ENCODE measurements at regions not wholly inside any gene's neighbourhood (a gene's known extent, or its start where the extent isn't known, plus 50 kb on each side); places are given as distances from the start of the nearest gene placed in this dataset.

DNA sequence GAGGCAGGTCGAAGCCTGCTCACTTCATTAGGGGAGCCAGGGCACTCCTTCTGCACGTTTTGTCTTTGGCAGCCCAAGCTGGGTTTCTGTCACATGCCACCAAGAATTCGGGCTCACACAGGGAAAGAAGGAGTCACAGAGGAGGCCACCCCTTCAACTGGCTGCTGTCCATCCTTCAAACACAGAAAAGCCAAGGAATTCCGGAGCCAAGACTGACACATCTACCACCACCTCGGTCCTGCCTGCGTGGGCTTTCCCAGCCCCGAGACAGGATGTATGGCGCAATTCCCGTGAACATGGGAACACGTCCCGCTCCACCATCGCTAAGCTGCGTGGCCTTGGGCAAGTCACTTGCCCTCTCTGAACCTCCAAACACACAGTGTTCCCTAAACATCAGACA lies 70.4 kb downstream of the NCOR2 start:
- H3K4me3 Mint-ChIP-seq: no peak overlapping the region
- peak overlapping the region; percentile 43 for H3K27ac Mint-ChIP-seq
- H3K36me3 Mint-ChIP-seq: no peaks in the 10 kb centered on the region
- no peak for DNase-seq (ENCODE audit: extremely low spot score, unreplicated experiment)
- no peaks in the 10 kb centered on the region for H3K27me3 Mint-ChIP-seq
- H3K9me3 Mint-ChIP-seq: no peaks in the 10 kb centered on the region
- TF ChIP-seq, protein P1, sequence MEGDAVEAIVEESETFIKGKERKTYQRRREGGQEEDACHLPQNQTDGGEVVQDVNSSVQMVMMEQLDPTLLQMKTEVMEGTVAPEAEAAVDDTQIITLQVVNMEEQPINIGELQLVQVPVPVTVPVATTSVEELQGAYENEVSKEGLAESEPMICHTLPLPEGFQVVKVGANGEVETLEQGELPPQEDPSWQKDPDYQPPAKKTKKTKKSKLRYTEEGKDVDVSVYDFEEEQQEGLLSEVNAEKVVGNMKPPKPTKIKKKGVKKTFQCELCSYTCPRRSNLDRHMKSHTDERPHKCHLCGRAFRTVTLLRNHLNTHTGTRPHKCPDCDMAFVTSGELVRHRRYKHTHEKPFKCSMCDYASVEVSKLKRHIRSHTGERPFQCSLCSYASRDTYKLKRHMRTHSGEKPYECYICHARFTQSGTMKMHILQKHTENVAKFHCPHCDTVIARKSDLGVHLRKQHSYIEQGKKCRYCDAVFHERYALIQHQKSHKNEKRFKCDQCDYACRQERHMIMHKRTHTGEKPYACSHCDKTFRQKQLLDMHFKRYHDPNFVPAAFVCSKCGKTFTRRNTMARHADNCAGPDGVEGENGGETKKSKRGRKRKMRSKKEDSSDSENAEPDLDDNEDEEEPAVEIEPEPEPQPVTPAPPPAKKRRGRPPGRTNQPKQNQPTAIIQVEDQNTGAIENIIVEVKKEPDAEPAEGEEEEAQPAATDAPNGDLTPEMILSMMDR (conservative IDR thresholded peaks at IDR 0.05): no peak
- peaks cover 41% of the 10 kb centered on the region for H3K4me1 Mint-ChIP-seq (ENCODE audit: unreplicated experiment)

DNA sequence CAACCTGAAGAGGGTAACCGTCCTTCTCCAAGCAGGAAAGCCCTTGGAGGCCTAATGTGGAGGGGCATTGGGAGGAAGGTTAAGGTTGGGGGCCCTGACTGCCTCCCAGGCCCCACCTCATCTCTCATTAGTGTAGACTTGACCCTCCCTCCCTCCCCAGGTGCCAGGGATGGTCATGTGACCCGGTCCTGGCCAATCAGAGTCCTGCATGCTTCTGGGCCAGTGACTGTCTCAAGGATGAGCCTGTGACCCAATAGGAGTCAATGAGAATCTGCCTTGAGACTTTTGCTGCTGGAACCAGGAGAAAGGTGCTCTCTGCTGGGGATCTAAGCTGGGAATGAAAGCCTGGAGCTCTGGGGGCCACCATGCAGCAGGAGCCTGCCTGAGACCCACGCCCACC lies 70.8 kb downstream of the NCOR2 start:
- DNase-seq (ENCODE audit: extremely low spot score, unreplicated experiment): no peak
- H3K9me3 Mint-ChIP-seq: no peaks in the 10 kb centered on the region
- peak overlapping the region; percentile 43 for H3K27ac Mint-ChIP-seq
- TF ChIP-seq, protein P1 (conservative IDR thresholded peaks at IDR 0.05): no peak
- H3K4me3 Mint-ChIP-seq: no peak overlapping the region
- peaks cover 40% of the 10 kb centered on the region for H3K4me1 Mint-ChIP-seq (ENCODE audit: unreplicated experiment)
- no peaks in the 10 kb centered on the region for H3K36me3 Mint-ChIP-seq
- H3K27me3 Mint-ChIP-seq: no peaks in the 10 kb centered on the region

DNA sequence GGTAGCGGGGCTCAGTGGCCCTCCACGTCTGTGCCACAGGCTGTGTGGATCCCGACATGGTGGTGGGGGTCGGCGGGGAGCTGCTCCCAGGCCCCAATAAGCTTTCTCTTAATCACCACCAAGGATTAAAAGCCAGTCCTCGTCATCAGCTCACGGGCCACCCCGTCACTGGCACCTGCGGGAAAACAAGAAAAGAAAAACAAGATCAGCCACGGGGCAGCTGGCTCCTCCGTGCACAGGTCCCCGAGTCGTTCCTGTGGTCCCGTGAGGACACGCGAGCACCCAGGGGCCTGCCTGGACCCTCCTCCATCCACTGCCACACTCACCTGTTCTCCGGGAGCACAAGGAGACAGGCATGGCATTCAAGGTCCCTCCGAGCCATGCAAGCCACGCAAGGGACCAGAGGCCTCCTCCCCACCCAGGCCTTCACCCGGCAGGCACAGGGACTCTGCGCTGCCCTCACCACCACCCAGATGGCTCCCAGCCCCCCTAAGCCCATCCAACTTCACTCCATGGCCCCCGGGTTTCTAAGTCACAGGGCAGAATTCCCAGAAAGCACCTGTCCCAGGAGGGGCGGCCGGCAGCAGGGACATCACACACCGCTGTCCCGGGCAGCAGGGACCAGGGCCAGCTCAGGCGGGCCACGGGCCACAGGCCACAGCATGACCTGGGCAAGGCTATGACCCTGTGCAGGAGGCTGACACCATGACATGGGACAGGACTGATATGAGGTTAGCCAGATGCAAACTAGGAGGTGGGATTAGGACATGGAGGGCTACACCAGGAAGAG lies 72.0 kb downstream of the NCOR2 start:
- Mint-ChIP-seq H3K9me3 (no peaks in the 10 kb centered on the region), H3K27me3 (no peaks in the 10 kb centered on the region), H3K36me3 (no peaks in the 10 kb centered on the region), H3K27ac (peak overlapping the region; percentile 16), H3K4me1 (ENCODE audit: unreplicated experiment) (peaks cover 36% of the 10 kb centered on the region), H3K4me3 (no peak overlapping the region)
- DNase-seq (ENCODE audit: extremely low spot score, unreplicated experiment): no peak
- TF ChIP-seq, protein P1 (conservative IDR thresholded peaks at IDR 0.05): no peak

DNA sequence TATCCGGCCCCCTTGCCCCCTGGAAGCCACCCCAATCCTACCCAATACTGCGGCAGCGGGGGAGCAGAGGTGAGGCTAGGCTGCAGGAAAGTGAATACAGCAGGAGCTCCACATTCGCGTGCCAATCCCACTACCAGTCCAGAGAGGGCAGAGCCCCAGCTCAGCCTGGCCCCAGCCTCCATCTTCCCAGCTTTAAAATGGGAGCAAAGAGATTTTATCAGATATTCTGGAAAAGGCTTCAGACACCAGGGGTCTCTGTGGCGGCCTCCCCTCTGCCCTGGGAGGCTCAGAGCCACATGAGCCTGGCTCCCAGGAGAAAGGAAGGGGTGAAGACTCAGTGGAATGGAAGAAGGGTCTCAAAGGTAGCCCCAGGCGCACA lies 72.7 kb downstream of the NCOR2 start:
- Mint-ChIP-seq H3K36me3 (no peaks in the 10 kb centered on the region), H3K4me1 (ENCODE audit: unreplicated experiment) (peaks cover 35% of the 10 kb centered on the region), H3K27ac (peak overlapping the region; percentile 16), H3K27me3 (no peaks in the 10 kb centered on the region), H3K9me3 (no peaks in the 10 kb centered on the region), H3K4me3 (no peak overlapping the region)
- TF ChIP-seq, protein P1 (conservative IDR thresholded peaks at IDR 0.05): no peak
- no peak for DNase-seq (ENCODE audit: extremely low spot score, unreplicated experiment)

DNA sequence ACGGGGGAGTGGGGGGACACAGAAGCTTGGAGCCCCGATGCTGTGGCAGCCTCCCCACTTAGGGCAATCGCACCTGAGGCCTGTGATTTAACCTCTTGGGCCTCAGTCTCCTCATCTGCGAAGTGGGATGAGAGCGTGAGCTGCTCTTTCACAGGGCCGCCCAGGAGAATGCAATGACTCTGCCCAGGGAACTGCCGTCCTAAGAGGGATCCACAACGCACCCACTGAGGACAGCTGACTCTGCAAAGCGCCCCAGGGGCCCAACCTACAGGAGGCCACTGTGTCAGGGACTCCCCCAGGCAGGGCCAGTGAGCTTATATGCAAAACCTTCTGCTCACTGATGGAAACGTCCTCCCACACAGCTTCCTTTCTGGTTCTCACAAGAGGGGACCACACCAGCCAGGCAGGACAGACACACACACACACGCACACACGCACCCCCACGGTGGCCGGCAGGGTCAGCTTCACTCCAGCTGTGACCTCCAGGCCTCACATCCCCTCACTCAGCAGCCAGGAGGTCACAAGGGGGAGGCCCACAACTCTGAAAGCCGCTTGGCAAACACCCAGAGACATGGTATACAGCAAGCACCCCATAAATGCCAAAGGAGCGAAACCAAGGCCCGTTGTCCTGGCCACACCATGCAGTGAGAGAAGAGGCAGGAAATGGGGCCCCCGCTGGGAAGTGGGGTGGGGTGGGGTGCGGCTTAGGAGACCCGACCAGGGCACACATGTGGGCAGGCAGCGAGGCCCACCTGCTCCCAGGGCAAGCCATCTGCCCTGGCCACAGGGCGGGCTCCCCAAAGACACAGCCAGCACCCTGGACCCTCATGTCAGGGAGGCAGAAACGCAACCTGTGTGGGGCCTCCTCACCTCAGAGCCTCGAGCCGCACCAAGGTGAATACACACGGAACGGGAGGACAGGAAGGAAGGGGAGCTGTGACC lies 73.3 kb downstream of the NCOR2 start:
- DNase-seq (ENCODE audit: extremely low spot score, unreplicated experiment): no peak
- H3K27ac Mint-ChIP-seq: peak overlapping the region; percentile 23
- no peaks in the 10 kb centered on the region for H3K9me3 Mint-ChIP-seq
- H3K4me3 Mint-ChIP-seq: no peak overlapping the region
- H3K27me3 Mint-ChIP-seq: no peaks in the 10 kb centered on the region
- TF ChIP-seq, protein P1 (conservative IDR thresholded peaks at IDR 0.05): no peak
- peaks cover 28% of the 10 kb centered on the region for H3K4me1 Mint-ChIP-seq (ENCODE audit: unreplicated experiment)
- H3K36me3 Mint-ChIP-seq: no peaks in the 10 kb centered on the region
